Natural killer cell (primary cell): ENCODE measurements at regions not wholly inside any gene's neighbourhood (a gene's known extent, or its start where the extent isn't known, plus 50 kb on each side); places are given as distances from the start of the nearest gene placed in this dataset.

ENCODE experiments used
- ATAC-seq, 3 donors: fragments of 150-1000 bp in 2 of 3; fragments of 200-7000 bp in 1 of 3; cut with Tn5 transposase; 1 replicate in 1 of 3; 2 replicates in 2 of 3; pipeline ENCODE4 v1.10.0; 2021; ENCODE audit warnings: mild to moderate bottlenecking in 2 of 3, moderate library complexity in 2 of 3
- DNase-seq, 2 donors: peaks; one replicate each; pipeline versions ENCODE4 v3.0.0 to v3.0.0-alpha.2; 2013 to 2021; ENCODE audit warnings: mixed read lengths in 1 of 2
- H3K27ac ChIP-seq: one replicate; pipeline ENCODE4 v1.5.1; 2013; ENCODE audit warnings: mild to moderate bottlenecking, low read length
- H3K27me3 ChIP-seq: one replicate; pipeline ENCODE4 v1.6.1; 2013; ENCODE audit warnings: low read length; ENCODE audit not compliant: control insufficient read depth, insufficient read depth
- H3K36me3 ChIP-seq: one replicate; pipeline ENCODE4 v1.6.1; 2013; ENCODE audit warnings: low read length; ENCODE audit not compliant: control insufficient read depth, insufficient read depth
- H3K4me1 ChIP-seq: one replicate; pipeline ENCODE4 v1.6.1; 2013; ENCODE audit warnings: low read length; ENCODE audit not compliant: control insufficient read depth, insufficient read depth
- H3K4me3 ChIP-seq: one replicate; pipeline ENCODE4 v1.5.1; 2013; ENCODE audit warnings: low read length
- H3K9me3 ChIP-seq: one replicate; pipeline ENCODE4 v1.6.1; 2013; ENCODE audit warnings: low read length; ENCODE audit not compliant: control insufficient read depth, insufficient read depth
- H3K27ac Mint-ChIP-seq, 2 donors: one replicate each; pipeline ENCODE4 v1.8.0; 2022; ENCODE audit warnings: mild to moderate bottlenecking in 2 of 2, mixed read lengths in 2 of 2, moderate library complexity in 1 of 2
- H3K27me3 Mint-ChIP-seq, 2 donors: one replicate each; pipeline ENCODE4 v1.8.0; 2022; ENCODE audit warnings: low read depth in 2 of 2, mixed read lengths in 2 of 2
- H3K36me3 Mint-ChIP-seq: one replicate; pipeline ENCODE4 v1.8.0; 2022; ENCODE audit warnings: mixed read lengths
- H3K4me1 Mint-ChIP-seq, 2 donors: one replicate each; pipeline ENCODE4 v1.8.0; 2022; ENCODE audit warnings: mixed read lengths in 2 of 2
- H3K4me3 Mint-ChIP-seq: one replicate; pipeline ENCODE4 v1.8.0; 2022; ENCODE audit warnings: mild to moderate bottlenecking, moderate library complexity, mixed read lengths
- H3K9me3 Mint-ChIP-seq, 2 donors: one replicate each; pipeline ENCODE4 v1.8.0; 2022; ENCODE audit warnings: mixed read lengths in 2 of 2
- CTCF ChIP-seq: fragments of 200-600 bp; IDR thresholded peaks from one replicate; pipeline ENCODE4 v1.8.0; 2022; ENCODE audit warnings: antibody characterized with exemption
- WGBS: methylation state at CpG from one replicate; pipeline ENCODE4 v1.1.7; 2013; ENCODE audit warnings: missing lambda C conversion rate; ENCODE audit not compliant: insufficient coverage; 5-methylcytosine and 5-hydroxymethylcytosine counted together
- intact Hi-C: fragments of 100-400 bp; cut with micrococcal nuclease; formaldehyde crosslinking; loops from one replicate; pipeline ENCODE4 v1.14.2; 2022

DNA sequence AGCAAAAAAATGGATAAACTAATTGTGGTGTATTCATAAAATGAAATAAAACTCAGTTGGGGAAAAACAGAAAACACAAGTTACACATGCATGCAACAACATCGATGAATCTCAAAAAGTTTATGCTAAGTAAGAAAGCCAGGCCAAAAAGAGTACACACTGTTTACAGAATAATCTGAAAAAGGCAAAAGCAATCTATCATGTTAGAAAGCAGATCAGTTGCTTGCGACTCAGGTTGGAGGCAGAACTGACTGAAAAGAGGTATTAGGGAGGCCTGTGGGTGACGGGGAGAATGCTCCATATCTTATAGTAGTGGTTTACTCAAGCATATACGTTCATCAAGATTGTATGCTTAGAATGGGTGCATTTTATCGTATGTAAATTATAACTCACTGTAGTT lies 119.2 kb downstream of the ARRDC3 start:
- Mint-ChIP-seq H3K36me3 (no peaks in the 10 kb centered on the region), H3K27me3 (peaks cover 0 to 4% of the 10 kb centered on the region in 2 donors), H3K4me3 (no peak overlapping the region), H3K27ac (no peak overlapping the region), H3K4me1 (peaks cover 14% of the 10 kb centered on the region in 2 donors), H3K9me3 (no peaks in the 10 kb centered on the region)
- intact Hi-C loops, result no loop called here
- Histone ChIP-seq H3K36me3 (no peaks in the 10 kb centered on the region), H3K27ac (no peak overlapping the region), H3K9me3 (no peaks in the 10 kb centered on the region), H3K4me1 (peaks cover 1% of the 10 kb centered on the region), H3K27me3 (no peaks in the 10 kb centered on the region), H3K4me3 (no peak overlapping the region)
- 97% methylated on average over 4 of the region's 5 CpGs for WGBS
- no peak for DNase-seq
- ATAC-seq, result no peak
- no peak for TF ChIP-seq CTCF

GRCh38 chr5:91257301-91257700 lies 125.8 kb downstream of the ARRDC3 start:
- Mint-ChIP-seq H3K4me1 (no peaks in the 10 kb centered on the region), H3K36me3 (no peaks in the 10 kb centered on the region), H3K27me3 (peaks cover 4 to 6% of the 10 kb centered on the region in 2 donors), H3K9me3 (no peaks in the 10 kb centered on the region), H3K4me3 (no peak overlapping the region), H3K27ac (no peak overlapping the region)
- Histone ChIP-seq H3K36me3 (no peaks in the 10 kb centered on the region), H3K9me3 (no peaks in the 10 kb centered on the region), H3K4me1 (no peaks in the 10 kb centered on the region), H3K4me3 (no peak overlapping the region), H3K27ac (no peak overlapping the region), H3K27me3 (no peaks in the 10 kb centered on the region)
- ATAC-seq (no peak), DNase-seq (no peak)
- no peak for TF ChIP-seq CTCF
- intact Hi-C loops, result no loop called here

DNA sequence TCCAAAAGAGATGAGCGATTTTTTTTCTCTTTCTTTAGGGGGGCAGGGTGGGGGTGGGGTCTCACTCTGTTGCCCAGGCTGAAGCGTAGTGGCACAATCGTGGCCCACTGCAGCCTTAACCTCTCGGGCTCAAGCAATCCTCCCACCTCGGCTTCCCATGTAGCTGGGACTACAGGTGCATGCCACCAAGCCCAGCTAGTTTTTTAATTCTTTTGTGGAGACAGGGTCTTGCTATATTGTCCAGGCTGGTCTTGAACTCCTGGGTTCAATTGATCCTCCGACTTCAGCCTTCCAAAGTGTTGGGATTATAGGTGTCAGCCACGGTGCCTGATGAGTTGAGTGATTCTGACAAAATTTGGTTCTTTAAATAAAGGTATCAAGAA lies 127.0 kb downstream of the ARRDC3 start:
- no peaks in the 10 kb centered on the region for H3K4me1 ChIP-seq
- no peaks in the 10 kb centered on the region for H3K27me3 ChIP-seq
- H3K4me1 Mint-ChIP-seq, result no peaks in the 10 kb centered on the region
- H3K36me3 ChIP-seq, result no peaks in the 10 kb centered on the region
- intact Hi-C loops, result no loop called here
- no peak overlapping the region for H3K4me3 Mint-ChIP-seq
- DNase-seq (no peak), ATAC-seq (no peak)
- no peaks in the 10 kb centered on the region for H3K9me3 ChIP-seq
- no peaks in the 10 kb centered on the region for H3K9me3 Mint-ChIP-seq
- H3K27me3 Mint-ChIP-seq, result peaks cover 4 to 6% of the 10 kb centered on the region in 2 donors
- no peak overlapping the region for H3K27ac Mint-ChIP-seq
- no peaks in the 10 kb centered on the region for H3K36me3 Mint-ChIP-seq
- H3K27ac ChIP-seq, result no peak overlapping the region
- TF ChIP-seq CTCF, result no peak
- no peak overlapping the region for H3K4me3 ChIP-seq
- 88% methylated on average over 7 of the region's 7 CpGs for WGBS

DNA sequence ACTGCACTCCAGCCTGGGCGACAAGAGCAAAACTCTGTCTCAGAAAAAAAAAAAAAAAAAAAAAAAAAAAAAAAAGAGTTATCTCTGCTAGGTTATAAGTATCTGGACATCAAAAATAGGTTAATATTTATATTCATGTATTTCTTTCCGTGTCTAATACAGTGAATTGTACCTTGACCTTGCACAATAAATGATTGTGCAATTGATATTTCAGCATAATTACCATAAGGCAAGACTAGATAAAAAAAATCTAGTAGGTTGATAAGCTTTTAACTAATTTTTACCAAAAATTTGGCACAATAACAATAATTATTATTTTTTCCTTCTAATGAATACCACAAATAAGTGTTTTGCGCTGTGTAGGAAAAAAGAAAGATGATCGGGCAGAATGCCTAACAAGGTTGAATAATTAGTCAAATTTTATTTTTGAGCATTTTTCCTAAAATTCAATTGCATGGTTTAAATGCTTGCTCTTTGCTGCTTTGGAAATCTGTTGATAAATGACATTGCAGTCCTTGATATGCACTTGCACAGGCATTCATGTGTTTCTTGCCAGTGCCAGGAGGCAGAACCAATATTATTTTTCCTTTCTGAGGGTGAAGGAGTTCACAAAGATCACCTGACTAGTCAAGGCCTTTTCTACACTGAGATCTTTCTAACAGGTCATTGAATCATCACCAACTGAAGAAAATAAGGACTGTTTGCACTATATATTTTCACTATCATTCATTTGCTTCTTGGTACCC lies 127.5 kb downstream of the ARRDC3 start:
- intact Hi-C loops, result no loop called here
- H3K4me3 Mint-ChIP-seq, result no peak overlapping the region
- Histone ChIP-seq H3K36me3 (no peaks in the 10 kb centered on the region), H3K27ac (no peak overlapping the region), H3K27me3 (no peaks in the 10 kb centered on the region), H3K4me3 (no peak overlapping the region), H3K4me1 (no peaks in the 10 kb centered on the region), H3K9me3 (no peaks in the 10 kb centered on the region)
- DNase-seq, result no peak
- no peaks in the 10 kb centered on the region for H3K36me3 Mint-ChIP-seq
- H3K4me1 Mint-ChIP-seq, result no peaks in the 10 kb centered on the region
- TF ChIP-seq CTCF, result no peak
- H3K9me3 Mint-ChIP-seq, result no peaks in the 10 kb centered on the region
- H3K27ac Mint-ChIP-seq, result no peak overlapping the region
- peaks cover 4 to 6% of the 10 kb centered on the region in 2 donors for H3K27me3 Mint-ChIP-seq
- ATAC-seq, result no peak
- 100% methylated on average over 1 of the region's 4 CpGs for WGBS
